IMR-90 (cell line): ENCODE measurements at regions not wholly inside any gene's neighbourhood (a gene's known extent, or its start where the extent isn't known, plus 50 kb on each side); places are given as distances from the start of the nearest gene placed in this dataset.

Experiments used
- CEBPB ChIP-seq: IDR thresholded peaks from 2 replicates; pipeline ENCODE4 v1.6.1; 2012; ENCODE audit warnings: low read depth, low read length, improper control_type of control experiment
- POLR2A ChIP-seq: IDR thresholded peaks from 2 replicates; pipeline ENCODE4 v1.6.1; 2012; ENCODE audit warnings: mild to moderate bottlenecking, low read depth, low read length

- TF ChIP-seq POLR2A: no peak
- TF ChIP-seq CEBPB: no peak
Measured at GRCh38 chr5:20555034-20555433, 567.0 kb upstream of the CDH18 start.
